ENCODE measurements at regions not wholly inside any gene's neighbourhood (a gene's known extent, or its start where the extent isn't known, plus 50 kb on each side); places are given as distances from the start of the nearest gene placed in this dataset.
"Not testable (repeated sequence)": the region's sequence is repeated elsewhere in the genome, so short reads cannot be mapped to it uniquely, and the experiment has no call there.

DNA sequence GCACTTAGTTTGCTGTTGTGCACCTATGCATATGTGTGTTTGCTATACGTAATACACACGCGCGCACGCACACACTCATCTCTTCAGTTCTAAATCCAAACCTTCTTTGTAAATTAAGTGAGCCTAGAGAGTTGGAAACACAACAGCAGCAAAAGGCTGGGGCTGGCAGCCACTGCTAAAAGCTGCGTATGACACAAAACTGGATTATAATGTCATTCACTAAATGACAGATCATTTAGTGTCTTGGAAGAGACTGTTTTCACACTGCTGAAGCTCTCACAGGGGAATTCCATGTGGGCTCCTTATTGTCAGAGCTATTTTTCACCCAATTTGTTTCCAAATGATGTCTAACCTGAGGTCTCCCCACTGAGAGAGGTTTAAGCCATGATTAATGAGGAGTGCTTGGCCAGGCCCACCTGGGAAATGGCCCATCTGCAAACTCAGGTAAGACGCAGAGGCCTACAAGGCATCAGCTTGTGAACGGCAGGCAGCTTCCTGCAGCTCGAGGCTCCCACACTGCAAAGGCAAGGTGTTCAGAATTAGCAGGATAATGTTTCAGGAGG, 94.2 kb downstream of the OLIG3 start:
- DNase-seq = no peak

DNA sequence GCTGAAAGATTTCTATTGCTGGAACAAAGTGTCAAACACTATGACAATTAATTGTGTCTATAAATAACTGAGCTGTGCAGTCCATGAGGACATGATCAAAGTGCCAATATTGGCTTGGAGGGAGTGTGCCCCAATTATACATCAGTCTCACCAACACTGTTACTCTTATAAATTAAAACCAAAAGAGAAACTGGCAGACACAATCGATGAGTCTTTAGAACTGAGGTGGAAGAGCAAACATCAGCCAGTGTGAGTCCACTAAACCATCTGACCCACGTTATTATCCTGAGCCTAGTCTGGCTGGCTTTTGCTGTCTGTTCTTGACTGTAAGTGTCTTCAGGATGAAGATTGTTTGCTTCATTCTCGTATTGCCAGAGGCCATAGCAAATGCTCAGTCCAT, 98.9 kb downstream of the OLIG3 start:
- no peak for DNase-seq

DNA sequence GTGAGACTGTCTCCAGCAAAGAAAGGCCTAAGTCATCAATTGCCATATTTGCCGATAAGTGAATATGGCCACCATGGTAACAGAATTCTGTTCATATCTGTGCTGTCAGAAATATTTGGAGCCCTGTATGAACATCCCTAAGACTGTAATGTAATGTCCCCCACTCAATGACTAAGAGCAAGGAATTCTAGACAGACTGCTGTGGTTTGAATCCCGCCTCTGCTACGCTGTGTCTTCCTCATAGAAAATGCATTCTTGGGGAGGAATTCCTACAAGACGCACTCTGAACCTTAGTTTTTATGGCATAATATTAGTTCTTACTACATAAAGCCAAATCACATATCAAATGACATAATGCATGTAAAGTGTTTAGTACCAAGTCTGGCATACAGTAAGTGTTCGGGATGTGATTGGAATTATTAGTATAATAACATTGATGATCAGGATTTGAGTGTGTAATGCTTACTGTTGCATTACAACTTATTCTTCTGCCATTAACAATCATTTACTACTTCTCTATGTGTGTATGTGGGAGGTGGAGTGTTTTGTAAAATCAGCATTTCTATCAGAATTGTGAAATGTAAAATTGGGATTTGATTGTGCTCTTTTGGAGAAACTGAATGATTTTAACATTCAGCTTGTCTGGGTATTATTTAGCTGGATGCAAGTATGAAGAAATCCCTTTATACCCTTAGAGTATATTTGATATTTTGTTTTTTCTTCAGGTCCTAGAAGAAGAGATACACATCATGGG, 103.0 kb downstream of the OLIG3 start:
- DNase-seq = no peak

DNA sequence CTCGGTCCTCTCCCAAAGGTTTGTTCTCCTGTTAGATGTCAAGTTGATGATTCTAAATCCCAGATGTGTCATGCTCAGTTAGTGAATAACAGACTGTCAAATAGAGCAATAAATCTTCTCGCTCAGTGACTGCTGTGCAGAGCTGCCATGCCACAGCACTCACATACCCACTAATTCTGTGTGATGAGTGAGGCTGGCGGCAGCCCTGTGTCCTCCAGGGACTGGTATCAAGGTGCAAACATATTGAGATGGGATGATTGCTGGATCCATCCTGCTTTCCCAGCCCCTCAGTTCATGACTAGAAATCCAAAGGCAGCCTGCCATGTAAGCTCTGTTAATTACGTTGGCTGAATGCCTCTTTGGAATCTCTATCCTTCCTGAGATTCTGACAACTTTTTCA, 103.9 kb downstream of the OLIG3 start:
- DNase-seq = no peak

DNA sequence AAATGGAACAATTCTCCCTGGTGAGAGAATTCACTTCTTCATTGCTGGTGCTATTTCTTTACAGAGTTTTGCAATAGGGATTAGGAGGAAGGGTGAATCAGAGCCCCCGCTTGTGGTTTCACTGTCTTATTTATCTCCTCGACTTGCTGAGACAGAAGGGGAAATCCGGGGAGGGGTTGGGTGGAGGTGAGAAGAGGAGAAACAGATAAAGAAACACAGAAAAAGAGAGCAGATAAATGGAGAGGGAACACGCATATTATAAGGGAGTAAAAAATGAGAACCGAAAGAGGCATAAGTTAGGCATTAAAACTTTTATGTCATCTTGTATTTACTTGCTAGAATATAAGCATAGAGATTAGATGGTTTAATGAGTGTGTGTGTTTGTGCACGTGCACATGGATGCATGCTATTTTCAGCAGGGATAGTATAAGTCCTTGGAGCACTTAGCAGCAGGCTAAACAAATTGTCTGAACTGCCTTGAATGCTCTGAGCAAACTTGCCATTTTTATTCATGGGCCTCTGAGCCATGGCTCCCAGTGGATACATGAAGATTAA, 105.0 kb downstream of the OLIG3 start:
- DNase-seq = peak in 3 of 56 donors; percentile 6 to 37 (median 20)

DNA sequence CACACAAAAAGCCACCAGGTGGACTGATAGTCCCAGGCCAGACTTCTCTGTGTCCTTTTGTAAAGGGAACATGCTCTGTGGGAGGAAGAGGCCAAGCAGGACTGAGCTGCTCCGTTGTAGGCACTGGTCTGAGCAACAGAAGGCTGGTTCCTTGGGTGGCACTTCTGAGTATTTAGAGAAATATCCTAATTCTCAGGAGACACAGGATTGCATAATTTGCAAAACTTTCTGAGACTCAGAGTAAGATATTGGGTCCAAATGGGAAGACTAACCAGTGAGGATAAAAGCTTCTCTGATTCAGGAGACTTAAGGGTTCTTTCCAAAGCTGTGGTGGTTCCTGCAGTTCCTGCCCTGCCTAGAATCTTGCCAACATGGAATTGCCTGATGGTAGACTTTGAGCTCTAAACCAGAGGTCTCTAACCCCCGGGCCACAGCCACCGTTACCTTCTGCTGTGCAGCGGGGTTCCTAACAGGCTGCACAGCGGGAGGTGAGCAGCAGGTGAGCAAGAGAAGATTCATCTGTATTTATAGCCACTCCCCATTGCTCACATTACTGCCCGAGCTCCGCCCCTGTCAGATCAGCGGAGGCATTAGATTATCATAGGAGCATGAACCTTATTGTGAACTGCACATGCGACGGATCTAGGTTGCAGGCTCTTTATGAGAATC, 107.0 kb downstream of the OLIG3 start:
- no peak for DNase-seq

DNA sequence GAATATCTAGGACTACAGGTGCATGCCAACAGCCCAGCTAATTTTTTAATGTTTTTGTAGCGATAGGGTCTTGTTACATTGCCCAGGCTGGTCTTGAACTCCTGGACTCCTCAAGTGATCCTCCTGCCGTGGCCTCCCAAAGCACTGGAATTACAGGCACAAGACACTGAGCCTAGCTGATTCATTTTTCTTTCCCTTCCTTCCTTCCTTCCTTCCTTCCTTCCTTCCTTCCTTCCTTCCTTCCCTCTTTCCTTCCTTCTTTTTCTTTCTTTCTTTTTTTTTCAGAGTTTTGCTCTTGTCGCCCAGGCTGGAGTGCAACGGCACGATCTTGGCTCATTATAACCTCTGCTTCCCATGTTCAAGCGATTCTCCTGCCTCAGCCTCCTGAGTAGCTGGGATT, 110.9 kb downstream of the OLIG3 start:
- DNase-seq = not testable (repeated sequence)

DNA sequence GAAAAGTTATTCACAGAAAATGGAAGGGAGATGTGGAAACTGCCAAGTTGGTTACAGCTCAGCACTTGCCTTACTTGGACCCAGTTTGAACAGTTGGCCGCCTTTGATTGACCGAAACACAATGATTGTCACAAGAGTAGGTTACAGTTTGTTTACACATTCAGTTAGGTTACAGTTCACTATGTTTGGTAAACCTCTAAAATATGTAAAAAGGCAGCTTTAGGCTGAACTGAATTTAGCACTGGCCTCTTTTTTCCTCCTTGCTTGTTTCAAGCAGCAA, 116.2 kb downstream of the OLIG3 start:
- no peak for DNase-seq

DNA sequence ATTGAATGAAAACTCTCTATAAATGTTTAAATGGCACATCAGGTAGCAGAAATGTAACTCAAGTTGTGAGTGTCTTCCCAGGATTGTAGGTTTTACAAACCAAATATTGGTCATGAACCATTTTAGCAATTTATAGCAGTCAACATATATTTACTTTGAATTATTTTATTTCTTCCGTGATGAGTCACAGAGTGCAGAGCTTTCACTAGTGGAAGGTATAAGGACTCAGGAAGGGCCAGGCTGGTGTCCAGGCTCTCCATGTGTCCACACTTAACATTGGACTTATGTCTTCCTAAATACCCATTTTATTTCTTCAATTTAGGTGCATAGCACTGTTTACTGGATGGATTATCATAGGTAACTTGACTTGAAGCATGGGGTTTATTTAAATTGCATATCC, 120.9 kb downstream of the OLIG3 start:
- no peak for DNase-seq

DNA sequence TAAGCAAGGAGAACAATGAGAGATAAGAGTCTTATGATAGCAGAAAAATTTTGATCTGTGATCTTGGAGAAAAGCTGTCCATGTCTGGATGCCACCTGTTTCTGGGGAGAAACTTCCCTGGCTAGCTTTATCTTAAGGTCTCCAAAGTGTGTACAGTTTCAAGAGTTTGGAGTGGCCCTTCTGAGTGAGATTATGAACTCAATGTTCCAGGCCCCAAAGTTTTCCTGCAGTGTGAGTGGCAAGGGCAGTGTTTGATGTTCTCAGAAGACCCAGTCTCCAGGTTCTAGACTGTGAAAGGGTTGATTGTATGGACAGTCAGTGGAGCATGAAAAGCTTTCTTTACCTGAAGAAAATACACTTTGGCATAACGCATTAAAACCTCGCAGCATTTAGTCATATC, 121.7 kb downstream of the OLIG3 start:
- no peak for DNase-seq

DNA sequence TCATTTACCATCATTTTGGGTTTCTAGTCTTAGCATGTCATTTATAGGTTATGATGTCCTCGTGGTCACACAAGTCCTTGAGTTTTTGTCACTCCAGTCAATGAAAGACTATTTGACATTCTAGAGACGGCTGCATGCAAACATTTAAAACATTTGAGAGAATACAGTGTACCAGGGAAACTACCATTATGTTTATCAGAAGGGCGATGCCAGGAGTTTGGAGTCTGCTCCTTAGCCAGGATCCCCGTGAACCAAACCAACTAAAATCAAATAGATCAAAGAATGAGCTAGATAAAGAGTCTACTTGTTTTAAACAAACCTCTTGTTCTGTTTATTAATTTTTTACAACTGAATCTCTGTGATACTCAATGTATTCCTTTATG, 122.6 kb downstream of the OLIG3 start:
- no peak for DNase-seq

DNA sequence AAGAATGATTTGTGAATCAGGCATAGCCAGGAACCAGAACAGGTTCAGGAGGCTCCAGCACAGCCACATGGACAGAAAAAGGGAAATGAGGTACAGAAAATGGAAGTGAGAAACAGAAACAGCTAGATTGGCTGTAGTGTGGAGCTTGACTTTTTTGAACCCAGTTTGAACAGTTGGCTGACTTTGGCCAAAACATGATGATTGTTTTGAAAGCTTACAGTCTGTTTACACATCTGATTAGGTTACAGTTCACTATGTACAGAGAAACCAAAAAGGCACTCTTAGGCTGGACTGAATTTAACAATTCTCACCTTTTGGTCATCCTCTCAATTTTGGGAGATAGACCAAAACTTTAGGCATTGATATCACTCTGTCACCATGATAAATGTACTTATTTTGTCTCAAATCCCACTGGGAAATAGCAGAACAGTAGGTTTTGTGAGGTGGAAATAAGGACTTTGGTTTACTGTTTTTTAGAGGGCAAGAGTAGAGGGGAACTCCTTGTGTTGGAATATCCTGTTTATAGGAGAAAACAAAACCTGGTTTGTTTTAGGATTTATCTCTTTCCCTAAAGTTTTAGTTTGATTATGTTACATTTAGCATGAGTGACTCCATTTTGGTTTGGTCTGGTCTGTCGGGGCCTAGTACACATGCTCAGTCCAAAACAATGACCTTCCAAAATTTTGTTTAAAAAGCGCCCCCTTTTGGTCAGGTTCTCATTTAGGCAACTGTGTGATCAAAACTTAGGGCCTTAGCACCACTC, 123.1 kb downstream of the OLIG3 start:
- DNase-seq = peak in 1 of 56 donors; percentile 19

DNA sequence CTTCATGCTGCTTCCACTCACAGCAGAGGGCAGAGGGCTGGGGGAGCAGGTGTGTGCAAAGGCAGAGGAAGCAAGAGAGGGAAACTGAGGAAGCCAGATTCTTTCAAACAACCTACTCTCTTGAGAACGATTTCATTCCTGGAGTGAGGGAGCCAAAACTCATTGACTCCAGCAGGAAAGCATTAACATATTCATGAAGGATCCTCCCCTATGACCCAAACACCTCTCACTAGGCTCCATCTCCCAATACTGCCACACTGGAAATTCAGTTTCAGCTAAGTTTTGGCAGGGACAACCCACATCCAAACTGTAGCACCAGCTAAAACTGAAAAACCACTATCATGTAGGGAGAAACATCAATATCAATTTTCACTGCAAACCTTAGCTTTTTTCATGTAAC, 125.1 kb downstream of the OLIG3 start:
- no peak for DNase-seq

DNA sequence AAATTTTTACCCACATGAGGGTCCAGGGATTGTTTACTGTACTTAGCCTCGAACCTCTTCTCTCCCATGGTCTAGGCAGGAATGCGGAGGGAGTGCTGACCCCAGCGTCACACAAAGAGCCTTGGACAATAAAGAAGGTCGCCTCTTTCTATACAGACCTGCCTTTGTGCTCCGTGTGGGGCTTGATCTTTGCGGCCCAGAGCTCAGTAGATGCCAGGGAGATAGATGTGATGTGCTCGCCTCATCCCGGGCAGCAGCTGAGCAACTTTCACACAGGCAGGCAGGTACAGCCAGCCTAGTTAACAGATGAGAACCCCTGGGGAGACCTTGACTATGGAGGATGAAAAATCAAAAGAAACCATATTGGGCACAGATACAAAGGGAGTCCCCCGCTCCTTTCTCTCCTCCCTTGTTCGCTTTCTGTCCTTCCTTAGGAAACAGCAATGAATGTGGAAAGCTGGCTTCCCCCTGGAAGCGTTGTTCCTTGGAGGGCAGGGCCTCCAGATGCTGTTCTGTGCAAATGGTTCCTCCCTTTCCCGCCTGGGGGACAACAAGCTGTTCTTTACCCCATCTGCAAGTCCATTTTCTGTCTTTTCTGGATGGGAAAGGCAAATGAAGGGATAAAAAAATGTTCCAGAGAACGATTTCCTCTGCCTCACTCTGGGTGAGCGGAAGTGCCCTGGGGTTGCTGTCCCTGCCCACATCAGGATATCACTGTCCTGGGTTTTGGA, 128.3 kb downstream of the OLIG3 start:
- peak in 1 of 56 donors; percentile 17 for DNase-seq

DNA sequence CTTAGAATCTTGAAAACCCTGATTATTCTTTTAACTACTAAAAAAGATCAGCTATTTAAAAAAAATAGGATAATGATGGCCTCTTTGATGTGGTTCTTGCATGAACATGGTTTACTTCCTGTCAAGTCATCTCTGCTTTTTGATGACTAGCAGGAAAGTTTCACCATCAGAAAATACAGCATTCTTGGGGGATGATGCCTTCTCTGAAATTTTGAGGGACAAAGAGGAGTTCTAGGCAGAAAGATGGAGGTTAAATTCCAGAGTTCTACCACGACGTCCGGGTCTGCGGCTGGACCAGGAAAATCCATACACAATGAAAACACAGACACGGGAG, 130.4 kb downstream of the OLIG3 start:
- DNase-seq = no peak

DNA sequence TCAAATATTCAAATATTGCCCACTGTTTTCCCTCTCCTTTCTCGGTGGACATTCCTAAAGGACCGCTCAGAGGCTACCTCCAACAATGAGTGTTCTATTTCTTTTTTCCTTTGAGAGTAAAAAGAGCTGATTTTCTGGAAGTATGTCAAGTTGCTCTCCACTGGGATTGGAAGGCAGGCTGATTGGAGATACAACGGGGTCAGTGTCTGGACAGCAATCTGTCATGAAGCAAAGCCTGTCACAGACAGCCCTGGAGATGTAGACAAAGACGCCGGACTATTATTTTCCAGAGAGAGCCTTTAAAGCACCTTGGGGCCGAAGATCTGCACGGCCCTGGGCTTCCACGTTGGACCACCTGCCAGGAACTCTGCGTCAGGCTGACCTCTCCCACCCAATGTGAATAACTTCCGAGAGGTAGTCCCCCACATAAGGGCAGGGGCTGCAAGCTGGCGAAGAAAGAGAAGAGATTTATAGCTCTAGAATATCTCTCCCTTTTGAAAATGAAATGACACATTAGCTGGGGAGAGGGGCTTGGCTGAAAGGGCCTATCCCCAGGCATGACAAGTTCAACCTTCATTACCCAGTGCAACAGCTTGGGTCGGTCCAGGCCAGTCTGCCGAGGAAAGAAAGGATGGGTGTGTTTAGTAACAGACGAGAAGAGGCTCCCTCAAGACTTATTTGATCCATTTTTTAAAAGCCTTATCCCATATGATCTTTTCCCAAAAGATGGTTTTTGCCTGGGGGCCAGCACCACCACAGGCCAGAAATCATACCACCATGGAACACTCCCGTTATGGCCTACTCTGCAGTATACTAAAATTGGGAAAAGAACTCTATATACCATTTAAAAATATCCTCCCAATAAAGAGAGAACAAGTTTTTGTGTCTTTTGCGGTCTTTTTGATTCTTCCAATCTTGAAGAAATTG, 131.1 kb downstream of the OLIG3 start:
- DNase-seq = peak in 20 of 56 donors; percentile 4 to 50 (median 27)

DNA sequence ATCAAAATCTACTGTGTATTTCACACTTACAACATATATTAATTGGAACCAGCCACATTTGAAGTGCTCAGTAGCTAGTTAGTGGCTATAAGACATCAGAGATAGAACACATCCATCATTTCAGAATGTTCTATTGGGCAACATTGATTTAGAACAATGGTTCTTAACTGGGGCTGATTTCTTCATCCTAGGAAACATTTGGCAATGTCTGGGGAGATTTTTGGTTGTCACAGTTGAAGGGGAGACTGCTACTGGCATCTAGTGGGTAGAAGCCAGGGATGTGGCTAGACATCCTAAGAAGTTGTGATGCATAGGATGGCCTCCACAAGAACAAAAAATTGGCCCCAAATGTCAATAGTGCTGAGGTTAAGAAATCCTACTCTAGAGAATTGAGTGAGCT, 132.5 kb downstream of the OLIG3 start:
- no peak for DNase-seq

DNA sequence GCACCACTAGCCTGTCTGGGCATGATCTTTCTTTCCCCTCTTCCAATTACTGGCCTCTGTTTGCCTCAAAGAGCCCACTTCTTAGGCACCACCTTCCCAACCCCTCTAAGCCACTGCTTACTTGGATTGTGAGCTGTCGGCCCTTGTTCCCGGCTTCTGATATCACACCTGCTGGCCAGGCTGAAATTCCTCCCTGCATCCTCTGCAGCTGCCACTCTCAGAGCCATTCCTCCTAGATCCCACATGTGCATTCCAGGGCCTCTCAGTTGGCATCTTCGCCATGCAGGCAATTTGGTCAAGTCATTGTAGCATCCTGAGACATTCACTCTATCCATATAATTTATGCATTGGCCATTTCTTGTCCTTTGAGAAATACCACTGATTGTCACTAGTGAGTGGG, 135.9 kb downstream of the OLIG3 start:
- DNase-seq = no peak

DNA sequence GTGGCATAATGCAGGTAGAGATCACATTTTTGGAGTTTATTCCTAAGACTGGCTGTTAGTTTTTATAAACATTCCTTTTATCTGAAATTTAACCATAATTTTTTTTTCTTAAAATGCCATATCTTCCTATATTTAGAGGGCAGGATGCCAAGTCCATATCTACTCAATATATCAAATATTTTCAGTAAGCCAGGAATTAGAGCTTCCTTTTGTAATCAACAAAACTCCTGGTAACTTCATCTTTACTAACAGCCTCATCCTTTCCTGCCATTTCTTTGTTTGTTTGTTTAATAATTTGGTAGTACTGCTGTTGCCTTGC, 136.3 kb downstream of the OLIG3 start:
- no peak for DNase-seq

DNA sequence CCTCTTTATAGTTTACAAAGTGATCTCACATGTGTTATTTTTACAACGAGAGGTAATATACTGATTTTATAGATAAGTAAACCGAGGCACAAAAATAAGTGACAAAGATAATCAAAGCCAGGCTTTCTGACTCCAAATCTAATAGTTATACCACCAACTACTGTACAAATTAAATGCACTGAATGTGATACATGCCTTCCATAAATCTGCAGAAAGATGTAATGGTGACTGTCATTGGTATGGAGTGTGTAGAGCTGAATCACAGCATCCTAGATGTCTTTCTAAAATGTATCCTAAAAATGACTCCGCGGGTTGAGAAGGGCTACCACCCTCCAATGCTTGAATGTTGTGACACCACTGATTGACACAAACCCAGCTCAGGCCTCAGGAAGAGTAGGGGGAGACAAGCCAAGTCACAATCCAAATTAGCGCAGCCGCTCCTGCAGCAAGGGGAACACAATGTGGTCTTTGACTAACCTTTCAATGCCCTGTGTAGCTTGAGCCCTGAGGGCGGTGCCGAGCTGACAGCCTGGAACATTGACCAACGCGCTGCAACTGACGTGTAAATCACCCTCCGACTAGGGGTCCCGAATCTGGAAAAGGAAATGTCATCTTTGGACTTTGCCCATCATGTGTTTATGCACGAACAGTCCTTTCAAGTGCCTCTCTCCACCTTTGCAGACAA, 136.8 kb downstream of the OLIG3 start:
- DNase-seq = peak in 5 of 56 donors; percentile 14 to 39 (median 30)
